ENCODE measurements at regions not wholly inside any gene's neighbourhood (a gene's known extent, or its start where the extent isn't known, plus 50 kb on each side); places are given as distances from the start of the nearest gene placed in this dataset.

GRCh38 chr10:29881811-29882210, 177.6 kb downstream of the JCAD start:
- intact Hi-C loops (cut with micrococcal nuclease), result no loop called here
- H3K4me1 Mint-ChIP-seq (ENCODE audit: low read depth), result peaks cover 9% of the 10 kb centered on the region
- H3K27me3 Mint-ChIP-seq, result peaks cover 17% of the 10 kb centered on the region
- H3K4me3 Mint-ChIP-seq, result no peak overlapping the region
- no peaks in the 10 kb centered on the region for H3K36me3 Mint-ChIP-seq (ENCODE audit: low read depth)
- H3K27ac Mint-ChIP-seq, result no peak overlapping the region
- no peaks in the 10 kb centered on the region for H3K9me3 Mint-ChIP-seq

- intact Hi-C loops (cut with micrococcal nuclease), result no loop called here
- no peaks in the 10 kb centered on the region for H3K9me3 Mint-ChIP-seq
- no peak overlapping the region for H3K27ac Mint-ChIP-seq
- H3K4me1 Mint-ChIP-seq (ENCODE audit: low read depth), result peaks cover 9% of the 10 kb centered on the region
- H3K36me3 Mint-ChIP-seq (ENCODE audit: low read depth), result no peaks in the 10 kb centered on the region
- H3K27me3 Mint-ChIP-seq, result peaks cover 17% of the 10 kb centered on the region
- H3K4me3 Mint-ChIP-seq, result no peak overlapping the region
These were observed 178.0 kb downstream of the JCAD start for GRCh38 chr10:29881336-29881771.

- H3K27me3 Mint-ChIP-seq, result peaks cover 19% of the 10 kb centered on the region
- no peaks in the 10 kb centered on the region for H3K9me3 Mint-ChIP-seq
- intact Hi-C loops (cut with micrococcal nuclease), result no loop called here
- H3K4me1 Mint-ChIP-seq (ENCODE audit: low read depth), result peaks cover 12% of the 10 kb centered on the region
- H3K36me3 Mint-ChIP-seq (ENCODE audit: low read depth), result no peaks in the 10 kb centered on the region
- H3K27ac Mint-ChIP-seq, result no peak overlapping the region
- no peak overlapping the region for H3K4me3 Mint-ChIP-seq
These were observed 178.5 kb downstream of the JCAD start for GRCh38 chr10:29880856-29881255.

GRCh38 chr10:29879862-29880261, 179.5 kb downstream of the JCAD start:
- H3K4me3 Mint-ChIP-seq, result no peak overlapping the region
- H3K27ac Mint-ChIP-seq, result no peak overlapping the region
- intact Hi-C loops (cut with micrococcal nuclease), result no loop called here
- H3K36me3 Mint-ChIP-seq (ENCODE audit: low read depth), result no peaks in the 10 kb centered on the region
- H3K27me3 Mint-ChIP-seq, result peaks cover 23% of the 10 kb centered on the region
- no peaks in the 10 kb centered on the region for H3K9me3 Mint-ChIP-seq
- H3K4me1 Mint-ChIP-seq (ENCODE audit: low read depth), result peaks cover 20% of the 10 kb centered on the region

- Mint-ChIP-seq H3K36me3 (ENCODE audit: low read depth) (no peaks in the 10 kb centered on the region), H3K9me3 (no peaks in the 10 kb centered on the region), H3K27me3 (peaks cover 22% of the 10 kb centered on the region), H3K4me1 (ENCODE audit: low read depth) (peaks cover 26% of the 10 kb centered on the region), H3K27ac (no peak overlapping the region), H3K4me3 (no peak overlapping the region)
- intact Hi-C loops (cut with micrococcal nuclease), result no loop called here
These were observed 180.9 kb downstream of the JCAD start for GRCh38 chr10:29878492-29878891.

- no peaks in the 10 kb centered on the region for H3K36me3 Mint-ChIP-seq (ENCODE audit: low read depth)
- intact Hi-C loops (cut with micrococcal nuclease), result no loop called here
- H3K27me3 Mint-ChIP-seq, result peaks cover 24% of the 10 kb centered on the region
- H3K4me1 Mint-ChIP-seq (ENCODE audit: low read depth), result peaks cover 26% of the 10 kb centered on the region
- no peak overlapping the region for H3K27ac Mint-ChIP-seq
- no peak overlapping the region for H3K4me3 Mint-ChIP-seq
- H3K9me3 Mint-ChIP-seq, result no peaks in the 10 kb centered on the region
These were observed 181.4 kb downstream of the JCAD start for GRCh38 chr10:29877793-29878491.

- Mint-ChIP-seq H3K27me3 (peaks cover 25% of the 10 kb centered on the region), H3K4me1 (ENCODE audit: low read depth) (peaks cover 26% of the 10 kb centered on the region), H3K36me3 (ENCODE audit: low read depth) (no peaks in the 10 kb centered on the region), H3K27ac (no peak overlapping the region), H3K9me3 (peaks cover under 1% of the 10 kb centered on the region), H3K4me3 (no peak overlapping the region)
- intact Hi-C loops (cut with micrococcal nuclease), result no loop called here
These were observed 183.3 kb downstream of the JCAD start for GRCh38 chr10:29876008-29876555.

- intact Hi-C loops (cut with micrococcal nuclease), result no loop called here
- H3K27me3 Mint-ChIP-seq, result peaks cover 25% of the 10 kb centered on the region
These were observed 184.6 kb downstream of the JCAD start for GRCh38 chr10:29874606-29875269.

GRCh38 chr10:29873941-29874484, 185.4 kb downstream of the JCAD start:
- Mint-ChIP-seq H3K27me3 (peaks cover 25% of the 10 kb centered on the region), H3K4me3 (no peak overlapping the region), H3K27ac (no peak overlapping the region), H3K4me1 (ENCODE audit: low read depth) (peaks cover 26% of the 10 kb centered on the region), H3K36me3 (ENCODE audit: low read depth) (no peaks in the 10 kb centered on the region), H3K9me3 (peaks cover 11% of the 10 kb centered on the region)
- intact Hi-C loops (cut with micrococcal nuclease), result no loop called here

More at GRCh38 chr10:29874606-29875269, 184.6 kb downstream of the JCAD start:
- H3K4me1 Mint-ChIP-seq (ENCODE audit: low read depth), result peaks cover 26% of the 10 kb centered on the region
- no peaks in the 10 kb centered on the region for H3K36me3 Mint-ChIP-seq (ENCODE audit: low read depth)
- H3K9me3 Mint-ChIP-seq, result peaks cover 11% of the 10 kb centered on the region
- no peak overlapping the region for H3K27ac Mint-ChIP-seq
- H3K4me3 Mint-ChIP-seq, result no peak overlapping the region

- intact Hi-C loops (cut with micrococcal nuclease), result no loop called here
- no peak overlapping the region for H3K27ac Mint-ChIP-seq
These were observed 188.8 kb downstream of the JCAD start for GRCh38 chr10:29870522-29871044.

GRCh38 chr10:29869593-29869992, 189.8 kb downstream of the JCAD start:
- intact Hi-C loops (cut with micrococcal nuclease), result no loop called here
- Mint-ChIP-seq H3K4me3 (no peak overlapping the region), H3K27ac (no peak overlapping the region), H3K36me3 (ENCODE audit: low read depth) (no peaks in the 10 kb centered on the region), H3K27me3 (peaks cover 4% of the 10 kb centered on the region), H3K4me1 (ENCODE audit: low read depth) (peaks cover 3% of the 10 kb centered on the region), H3K9me3 (peaks cover 11% of the 10 kb centered on the region)

More at GRCh38 chr10:29870522-29871044, 188.8 kb downstream of the JCAD start:
- Mint-ChIP-seq H3K4me3 (no peak overlapping the region), H3K4me1 (ENCODE audit: low read depth) (peaks cover 11% of the 10 kb centered on the region), H3K27me3 (peaks cover 5% of the 10 kb centered on the region), H3K9me3 (peaks cover 11% of the 10 kb centered on the region), H3K36me3 (ENCODE audit: low read depth) (no peaks in the 10 kb centered on the region)

- intact Hi-C loops (cut with micrococcal nuclease), result no loop called here
- H3K4me1 Mint-ChIP-seq (ENCODE audit: low read depth), result no peaks in the 10 kb centered on the region
- peaks cover 11% of the 10 kb centered on the region for H3K9me3 Mint-ChIP-seq
- no peaks in the 10 kb centered on the region for H3K27me3 Mint-ChIP-seq
- no peak overlapping the region for H3K27ac Mint-ChIP-seq
- no peaks in the 10 kb centered on the region for H3K36me3 Mint-ChIP-seq (ENCODE audit: low read depth)
- H3K4me3 Mint-ChIP-seq, result no peak overlapping the region
These were observed 193.0 kb downstream of the JCAD start for GRCh38 chr10:29866356-29866755.

GRCh38 chr10:29865700-29866355, 193.6 kb downstream of the JCAD start:
- intact Hi-C loops (cut with micrococcal nuclease), result no loop called here
- Mint-ChIP-seq H3K4me1 (ENCODE audit: low read depth) (no peaks in the 10 kb centered on the region), H3K36me3 (ENCODE audit: low read depth) (no peaks in the 10 kb centered on the region), H3K4me3 (no peak overlapping the region), H3K27me3 (no peaks in the 10 kb centered on the region), H3K27ac (no peak overlapping the region), H3K9me3 (peaks cover 8% of the 10 kb centered on the region)

All from dendritic cell treated with granulocyte-macrophage colony-stimulating factor and Interleukin-4, amounts not matched to agents 40 ng/mL and 50 ng/mL, for 4 days (primary cell).